ENCODE measurements at regions not wholly inside any gene's neighbourhood (a gene's known extent, or its start where the extent isn't known, plus 50 kb on each side); places are given as distances from the start of the nearest gene placed in this dataset.

GRCh38 chr4:163233321-163233720 lies 66.6 kb upstream of the NAF1 start:
- no peak overlapping the region for H3K4me3 ChIP-seq (ENCODE audit: low read depth, low read length)
- no peak for TF ChIP-seq CTCF (IDR thresholded peaks at IDR 0.05; ENCODE audit: control insufficient read depth, extremely low read depth, insufficient read depth)
- no peak for DNase-seq (ENCODE audit: low read depth)

DNA sequence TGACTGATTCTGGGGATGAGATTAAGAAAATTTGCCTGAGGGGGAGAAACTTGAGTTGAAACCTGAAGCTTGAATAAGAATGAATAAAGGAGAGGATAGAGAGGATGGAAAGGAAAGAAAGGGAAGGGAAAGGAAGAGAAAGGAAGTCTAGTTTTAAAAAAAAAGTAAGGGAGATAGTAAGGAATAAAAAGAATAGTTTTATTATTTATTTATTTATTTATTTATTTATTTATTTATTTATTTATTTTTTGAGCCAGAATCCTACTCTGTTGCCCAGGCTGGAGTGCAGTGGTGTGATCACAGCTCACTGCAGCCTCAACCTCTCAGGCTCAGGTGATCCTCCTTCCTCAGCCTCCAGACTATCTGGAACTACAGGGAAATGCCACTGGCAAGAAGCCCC lies 62.0 kb upstream of the NAF1 start:
- DNase-seq (ENCODE audit: low read depth): no peak
- no peak for TF ChIP-seq CTCF (IDR thresholded peaks at IDR 0.05; ENCODE audit: control insufficient read depth, extremely low read depth, insufficient read depth)
- no peak overlapping the region for H3K4me3 ChIP-seq (ENCODE audit: low read depth, low read length)

GRCh38 chr4:163221467-163221866 lies 54.8 kb upstream of the NAF1 start:
- TF ChIP-seq CTCF (IDR thresholded peaks at IDR 0.05; ENCODE audit: control insufficient read depth, extremely low read depth, insufficient read depth): no peak
- H3K4me3 ChIP-seq (ENCODE audit: low read depth, low read length): no peak overlapping the region
- DNase-seq (ENCODE audit: low read depth): no peak

GRCh38 chr4:163217505-163217904 lies 50.8 kb upstream of the NAF1 start:
- no peak overlapping the region for H3K4me3 ChIP-seq (ENCODE audit: low read depth, low read length)
- no peak for TF ChIP-seq CTCF (IDR thresholded peaks at IDR 0.05; ENCODE audit: control insufficient read depth, extremely low read depth, insufficient read depth)
- no peak for DNase-seq (ENCODE audit: low read depth)

Data from LNCaP clone FGC (cell line).